WTC11 (cell line): ENCODE measurements at regions not wholly inside any gene's neighbourhood (a gene's known extent, or its start where the extent isn't known, plus 50 kb on each side); places are given as distances from the start of the nearest gene placed in this dataset.

Source experiments
- CTCF ChIP-seq: fragments of 200-600 bp; IDR thresholded peaks from 2 replicates; pipeline ENCODE4 v1.8.0; 2022; ENCODE audit warnings: antibody characterized with exemption
- IRF2 ChIP-seq: sonication (generic); formaldehyde crosslinking; IDR thresholded peaks from 2 replicates; pipeline ENCODE4 v1.8.0; 2022; ENCODE audit warnings: low read depth, missing genetic modification reagents, borderline replicate concordance
- JUN ChIP-seq: sonication (generic); formaldehyde crosslinking; IDR thresholded peaks from 2 replicates; pipeline ENCODE4 v1.8.0; 2023; ENCODE audit warnings: mild to moderate bottlenecking, missing genetic modification reagents
- RORB ChIP-seq: fragments of 250-450 bp; sonication (Bioruptor Pico); IDR thresholded peaks from 2 replicates; pipeline ENCODE4 v1.9.0; 2021; ENCODE audit warnings: mild to moderate bottlenecking
- ZNF416 ChIP-seq: fragments of 250-450 bp; sonication (Bioruptor Pico); IDR thresholded peaks from 2 replicates; pipeline ENCODE4 v1.9.0; 2021; ENCODE audit warnings: mild to moderate bottlenecking, inconsistent platforms
- TF ChIP-seq, protein P1 (sequence below): sonication (generic); formaldehyde crosslinking; IDR thresholded peaks from 2 replicates; pipeline ENCODE4 v1.8.0; 2022; ENCODE audit warnings: mild to moderate bottlenecking, missing genetic modification reagents
- TF ChIP-seq, protein P2 (sequence below): sonication (generic); formaldehyde crosslinking; IDR thresholded peaks from 2 replicates; pipeline ENCODE4 v1.8.1; 2023; ENCODE audit warnings: mild to moderate bottlenecking, missing genetic modification reagents, borderline replicate concordance
- TF ChIP-seq, protein P3 (sequence below): sonication (generic); formaldehyde crosslinking; IDR thresholded peaks from 2 replicates; pipeline ENCODE4 v1.8.1; 2023; ENCODE audit warnings: mild to moderate bottlenecking, missing genetic modification reagents, moderate library complexity

- TF ChIP-seq RORB (CRISPR knock-in tag) (no peak), CTCF (no peak), ZNF416 (CRISPR knock-in tag) (no peak), JUN (no peak), IRF2 (CRISPR knock-in tag) (no peak)
- TF ChIP-seq, protein P1, sequence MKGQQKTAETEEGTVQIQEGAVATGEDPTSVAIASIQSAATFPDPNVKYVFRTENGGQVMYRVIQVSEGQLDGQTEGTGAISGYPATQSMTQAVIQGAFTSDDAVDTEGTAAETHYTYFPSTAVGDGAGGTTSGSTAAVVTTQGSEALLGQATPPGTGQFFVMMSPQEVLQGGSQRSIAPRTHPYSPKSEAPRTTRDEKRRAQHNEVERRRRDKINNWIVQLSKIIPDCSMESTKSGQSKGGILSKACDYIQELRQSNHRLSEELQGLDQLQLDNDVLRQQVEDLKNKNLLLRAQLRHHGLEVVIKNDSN (CRISPR knock-in tag) = no peak
- TF ChIP-seq, protein P2, sequence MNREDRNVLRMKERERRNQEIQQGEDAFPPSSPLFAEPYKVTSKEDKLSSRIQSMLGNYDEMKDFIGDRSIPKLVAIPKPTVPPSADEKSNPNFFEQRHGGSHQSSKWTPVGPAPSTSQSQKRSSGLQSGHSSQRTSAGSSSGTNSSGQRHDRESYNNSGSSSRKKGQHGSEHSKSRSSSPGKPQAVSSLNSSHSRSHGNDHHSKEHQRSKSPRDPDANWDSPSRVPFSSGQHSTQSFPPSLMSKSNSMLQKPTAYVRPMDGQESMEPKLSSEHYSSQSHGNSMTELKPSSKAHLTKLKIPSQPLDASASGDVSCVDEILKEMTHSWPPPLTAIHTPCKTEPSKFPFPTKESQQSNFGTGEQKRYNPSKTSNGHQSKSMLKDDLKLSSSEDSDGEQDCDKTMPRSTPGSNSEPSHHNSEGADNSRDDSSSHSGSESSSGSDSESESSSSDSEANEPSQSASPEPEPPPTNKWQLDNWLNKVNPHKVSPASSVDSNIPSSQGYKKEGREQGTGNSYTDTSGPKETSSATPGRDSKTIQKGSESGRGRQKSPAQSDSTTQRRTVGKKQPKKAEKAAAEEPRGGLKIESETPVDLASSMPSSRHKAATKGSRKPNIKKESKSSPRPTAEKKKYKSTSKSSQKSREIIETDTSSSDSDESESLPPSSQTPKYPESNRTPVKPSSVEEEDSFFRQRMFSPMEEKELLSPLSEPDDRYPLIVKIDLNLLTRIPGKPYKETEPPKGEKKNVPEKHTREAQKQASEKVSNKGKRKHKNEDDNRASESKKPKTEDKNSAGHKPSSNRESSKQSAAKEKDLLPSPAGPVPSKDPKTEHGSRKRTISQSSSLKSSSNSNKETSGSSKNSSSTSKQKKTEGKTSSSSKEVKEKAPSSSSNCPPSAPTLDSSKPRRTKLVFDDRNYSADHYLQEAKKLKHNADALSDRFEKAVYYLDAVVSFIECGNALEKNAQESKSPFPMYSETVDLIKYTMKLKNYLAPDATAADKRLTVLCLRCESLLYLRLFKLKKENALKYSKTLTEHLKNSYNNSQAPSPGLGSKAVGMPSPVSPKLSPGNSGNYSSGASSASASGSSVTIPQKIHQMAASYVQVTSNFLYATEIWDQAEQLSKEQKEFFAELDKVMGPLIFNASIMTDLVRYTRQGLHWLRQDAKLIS (CRISPR knock-in tag) = no peak
- TF ChIP-seq, protein P3, sequence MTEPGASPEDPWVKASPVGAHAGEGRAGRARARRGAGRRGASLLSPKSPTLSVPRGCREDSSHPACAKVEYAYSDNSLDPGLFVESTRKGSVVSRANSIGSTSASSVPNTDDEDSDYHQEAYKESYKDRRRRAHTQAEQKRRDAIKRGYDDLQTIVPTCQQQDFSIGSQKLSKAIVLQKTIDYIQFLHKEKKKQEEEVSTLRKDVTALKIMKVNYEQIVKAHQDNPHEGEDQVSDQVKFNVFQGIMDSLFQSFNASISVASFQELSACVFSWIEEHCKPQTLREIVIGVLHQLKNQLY (CRISPR knock-in tag) = no peak
Measured at GRCh38 chr6:9834233-9834632, 580.6 kb downstream of the TFAP2A start.
